GM21576 (cell line): ENCODE measurements at regions not wholly inside any gene's neighbourhood (a gene's known extent, or its start where the extent isn't known, plus 50 kb on each side); places are given as distances from the start of the nearest gene placed in this dataset.

ENCODE experiments used
- ATAC-seq: cut with Tn5 transposase; IDR thresholded peaks from one replicate; pipeline ENCODE4 v1.9.1; 2021; ENCODE audit warnings: mild to moderate bottlenecking, moderate library complexity; ENCODE audit not compliant: unreplicated experiment

GRCh38 chr2:153109793-153110192 is 368.8 kb downstream of the RPRM start:
- no peak for ATAC-seq

GRCh38 chr2:153106802-153107477 is 371.6 kb downstream of the RPRM start:
- no peak for ATAC-seq

DNA sequence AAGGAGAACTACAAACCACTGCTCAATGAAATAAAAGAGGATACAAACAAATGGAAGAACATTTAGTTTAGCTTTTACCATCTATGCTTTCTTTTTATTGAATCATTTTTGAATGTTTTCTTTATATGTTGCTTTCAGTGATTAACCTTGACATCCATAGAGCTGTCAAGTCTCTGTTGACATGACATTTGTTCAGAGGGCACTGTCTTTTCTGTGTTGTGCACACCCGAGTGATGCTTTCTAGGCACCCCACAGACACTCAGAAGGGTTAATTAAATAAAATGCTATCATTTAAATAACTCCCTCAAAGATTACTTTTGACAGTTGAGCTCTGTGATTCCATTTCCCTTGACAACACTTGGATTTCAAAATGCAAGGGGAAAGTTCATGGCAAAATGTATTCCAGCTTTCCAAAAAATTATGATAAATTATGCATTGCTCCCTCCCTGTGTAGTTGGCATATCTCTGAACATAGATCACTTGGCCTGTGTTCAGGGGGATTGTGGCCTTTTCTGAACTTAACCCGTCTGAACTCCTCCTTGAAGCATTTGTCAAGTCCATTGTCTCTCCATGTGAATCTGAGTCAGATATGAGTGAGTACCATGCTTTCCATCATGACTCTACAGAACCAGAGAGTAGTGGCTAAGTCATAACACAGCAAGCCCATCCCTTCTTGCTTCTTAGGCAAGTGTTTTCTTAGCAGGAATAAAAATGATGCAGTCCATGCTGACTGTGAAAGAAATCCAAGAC is 372.6 kb downstream of the RPRM start:
- ATAC-seq, result no peak

DNA sequence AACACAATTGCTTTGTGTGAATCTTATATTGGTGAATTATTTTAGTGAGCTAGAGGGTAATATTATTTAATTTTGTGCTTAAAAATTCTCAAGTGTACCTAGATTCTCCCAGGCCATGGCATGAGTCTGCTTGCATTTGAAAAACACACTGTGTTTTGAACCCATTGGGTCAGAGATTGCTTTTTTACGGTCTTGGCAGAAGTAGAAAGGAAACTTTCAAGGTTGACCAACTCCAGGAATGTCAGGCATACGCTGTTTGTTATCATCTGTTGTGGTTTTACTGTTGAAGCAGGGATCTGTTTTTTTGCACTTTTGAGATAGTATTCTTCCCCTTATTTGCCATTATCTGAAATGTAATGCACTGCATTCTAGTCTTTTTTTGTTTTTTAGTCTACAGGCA is 377.4 kb downstream of the RPRM start:
- ATAC-seq, result no peak

- no peak for ATAC-seq
Observed at GRCh38 chr2:153100151-153100550, 378.4 kb downstream of the RPRM start.

DNA sequence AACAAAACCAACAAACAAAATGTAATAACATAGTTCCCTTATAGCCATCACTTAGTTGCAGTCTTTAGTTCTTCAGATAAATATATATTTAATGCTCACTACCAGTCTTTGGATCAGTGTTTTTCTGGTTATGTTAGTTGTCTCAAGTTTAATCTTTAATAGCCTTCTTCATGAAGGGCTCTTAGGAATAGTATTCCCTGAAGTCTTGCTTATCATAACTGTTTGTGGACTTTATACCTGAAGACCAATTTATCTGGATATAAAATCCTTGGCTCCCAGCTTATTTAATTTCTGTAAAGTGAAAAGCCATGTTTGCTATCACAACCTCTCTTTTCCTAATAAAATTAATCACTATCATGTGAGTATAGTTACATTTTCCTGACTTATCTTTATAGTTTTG is 379.7 kb downstream of the ARL6IP6 start:
- ATAC-seq, result no peak

DNA sequence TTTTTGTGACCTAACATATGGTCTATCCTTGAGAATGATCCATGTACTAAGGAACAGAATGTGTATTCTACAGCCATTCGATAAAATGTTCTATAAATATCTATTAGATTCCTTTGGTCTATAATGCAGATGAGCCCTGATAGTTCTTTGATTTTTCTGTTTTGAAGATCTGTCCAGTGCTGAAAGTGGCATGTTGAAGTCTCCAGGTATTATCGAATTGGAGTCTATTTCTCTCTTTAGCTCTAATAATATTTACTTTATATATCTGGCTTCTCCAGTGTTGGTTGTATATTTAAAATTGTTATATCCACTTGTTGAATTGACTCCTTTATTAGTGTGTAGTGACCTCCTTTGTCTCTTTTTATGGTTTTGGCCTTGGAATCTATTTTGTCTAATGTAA is 377.9 kb downstream of the ARL6IP6 start:
- no peak for ATAC-seq

GRCh38 chr2:153091344-153091743 is 372.9 kb downstream of the ARL6IP6 start:
- ATAC-seq, result no peak

DNA sequence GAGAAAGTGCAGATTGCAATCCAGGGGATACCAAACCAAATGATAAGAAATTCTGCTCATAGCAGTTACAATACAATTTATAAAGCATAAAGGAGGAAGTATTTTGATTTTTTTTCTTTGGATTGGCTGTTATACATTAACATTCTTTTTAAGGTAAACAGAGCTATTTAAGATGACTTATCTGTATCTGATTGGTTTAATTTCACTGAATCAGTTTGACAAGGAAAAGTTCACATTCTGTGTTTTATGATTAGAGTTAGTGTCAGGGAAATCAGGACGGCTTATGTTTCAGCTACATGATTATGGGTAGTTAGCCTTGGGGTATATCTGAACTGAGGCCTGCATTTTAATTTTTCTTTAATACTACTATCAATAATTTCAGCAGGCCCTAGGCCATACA is 360.9 kb downstream of the ARL6IP6 start:
- ATAC-seq, result no peak

- ATAC-seq, result no peak
Observed at GRCh38 chr2:153077311-153077710, 358.9 kb downstream of the ARL6IP6 start.

DNA sequence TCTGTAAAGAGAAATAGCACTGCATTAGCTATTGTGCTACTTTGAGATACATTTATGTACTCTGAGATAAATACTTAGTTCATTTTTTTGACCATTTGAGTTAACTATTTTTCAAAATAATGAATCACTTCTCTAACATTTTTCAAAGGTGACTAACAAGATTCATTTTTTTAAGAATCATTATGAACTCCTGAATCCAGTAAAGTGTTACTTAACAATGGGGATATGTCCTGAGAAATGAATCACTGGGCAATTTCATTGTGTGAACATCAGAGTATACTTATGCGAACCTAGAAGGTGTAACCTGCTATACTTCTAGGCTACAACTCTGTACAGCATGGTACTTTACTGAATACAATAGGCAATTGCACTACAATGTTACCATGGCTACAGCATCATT is 355.8 kb downstream of the ARL6IP6 start:
- ATAC-seq, result no peak

DNA sequence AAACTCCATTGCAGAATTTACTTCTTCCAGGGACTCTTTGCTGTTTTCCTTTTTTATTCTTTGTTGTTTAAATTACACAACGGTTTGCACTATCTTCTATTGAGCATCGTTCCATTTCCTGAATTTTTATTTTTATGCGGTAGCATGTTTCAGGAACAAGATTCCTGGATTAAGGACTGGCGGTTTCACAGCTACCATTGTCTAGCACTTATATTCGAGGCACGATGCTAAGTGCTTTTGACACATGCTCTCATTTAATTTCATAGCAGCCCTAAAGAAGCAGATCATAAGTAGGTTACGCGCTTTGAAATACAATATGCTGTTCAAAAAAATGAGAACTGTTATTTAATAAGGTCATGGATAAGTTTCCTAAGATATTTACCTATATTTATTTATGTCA is 354.4 kb downstream of the ARL6IP6 start:
- ATAC-seq, result no peak

DNA sequence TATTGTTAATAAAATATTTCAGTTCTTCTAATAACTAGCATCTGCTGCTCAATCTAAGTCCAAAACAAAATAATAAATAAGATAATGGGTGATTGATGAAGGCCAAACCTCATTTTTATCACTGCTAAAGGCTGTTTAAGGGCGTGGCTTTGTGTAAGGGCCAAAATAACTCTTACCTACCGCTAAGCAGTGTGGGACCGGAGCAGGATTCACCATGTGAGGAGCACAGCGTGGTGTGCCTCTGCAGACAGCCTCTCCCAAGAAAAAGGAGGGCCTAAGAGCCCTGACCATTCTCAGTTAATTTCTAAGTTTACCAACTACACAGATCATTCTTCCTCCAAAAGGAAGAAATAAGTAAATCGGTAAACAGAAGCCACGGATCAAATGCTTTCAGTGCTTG is 353.7 kb downstream of the ARL6IP6 start:
- ATAC-seq, result no peak

DNA sequence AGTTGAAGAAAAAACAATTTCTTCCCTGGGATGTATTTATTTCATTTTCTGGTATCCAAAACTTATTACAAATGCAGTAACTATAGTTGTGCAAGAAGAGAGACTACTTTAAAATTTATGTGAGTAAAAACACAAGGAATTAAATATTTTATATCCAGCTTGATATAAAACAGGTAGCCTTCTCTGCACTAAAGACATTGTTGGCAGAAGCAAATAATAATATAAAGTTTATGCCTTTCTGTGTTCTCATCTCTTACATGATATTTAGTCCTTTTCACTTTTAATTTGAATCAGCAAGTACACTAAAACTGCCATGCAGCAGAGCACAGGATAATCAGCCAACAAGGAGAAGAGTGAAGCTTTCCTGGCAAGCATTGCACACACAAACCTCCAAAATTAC is 352.7 kb downstream of the ARL6IP6 start:
- ATAC-seq, result no peak

DNA sequence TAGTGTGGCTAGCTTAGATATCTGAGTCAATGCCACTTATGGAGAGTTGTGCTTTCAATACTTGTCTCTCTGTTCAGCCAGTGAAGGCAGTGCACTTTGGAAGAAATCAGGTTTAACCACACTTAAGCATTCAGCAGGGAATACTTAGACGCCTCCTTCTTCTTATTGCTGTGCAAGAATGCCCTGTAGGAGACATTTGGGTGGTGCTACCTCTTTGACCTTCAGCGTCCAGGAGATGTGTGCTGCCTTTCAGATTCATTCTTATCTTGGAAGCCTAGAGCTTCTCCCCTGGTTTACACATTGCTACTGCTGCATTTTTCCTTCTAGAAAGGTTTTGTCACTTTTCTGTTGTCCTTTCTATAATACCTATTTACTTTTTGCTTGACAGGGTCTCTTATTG is 350.5 kb downstream of the ARL6IP6 start:
- no peak for ATAC-seq

- ATAC-seq, result no peak
Observed at GRCh38 chr2:153068052-153068451, 349.6 kb downstream of the ARL6IP6 start.

DNA sequence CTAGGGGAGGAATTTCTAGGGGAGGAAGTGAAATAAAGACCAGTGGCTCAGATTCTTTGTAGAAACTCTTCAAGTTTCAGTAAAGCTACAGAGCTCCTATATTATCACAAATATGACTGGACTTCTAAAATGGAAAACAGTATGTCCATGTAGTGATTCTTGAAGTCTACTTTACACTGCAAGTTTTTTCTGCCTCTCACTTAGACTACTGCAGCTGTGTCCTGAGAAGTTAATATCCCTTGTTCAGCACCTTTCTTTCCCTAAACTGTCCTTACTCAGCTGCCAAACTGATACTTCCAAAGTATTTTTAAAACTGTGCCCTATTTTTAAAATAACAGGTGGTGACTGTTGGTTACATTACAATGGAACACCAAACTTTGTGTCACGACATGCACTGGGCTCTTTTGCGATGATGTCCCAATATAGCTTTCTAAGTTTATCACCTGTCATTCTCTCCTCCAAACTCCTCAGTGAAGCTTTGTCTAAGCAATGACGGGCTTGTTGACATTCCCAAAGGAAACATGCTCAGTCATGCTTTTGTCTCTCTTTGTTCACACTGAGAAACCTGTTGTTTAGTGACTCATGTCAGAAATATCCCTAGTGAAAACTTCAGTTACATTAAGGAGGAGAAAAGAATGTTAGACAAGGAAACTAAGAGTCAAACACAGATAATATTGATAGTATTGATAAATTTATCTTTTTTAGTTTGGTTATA is 341.1 kb downstream of the ARL6IP6 start:
- no peak for ATAC-seq

- ATAC-seq, result no peak
Observed at GRCh38 chr2:153057743-153058142, 339.3 kb downstream of the ARL6IP6 start.

GRCh38 chr2:153055182-153055581 is 336.8 kb downstream of the ARL6IP6 start:
- no peak for ATAC-seq

DNA sequence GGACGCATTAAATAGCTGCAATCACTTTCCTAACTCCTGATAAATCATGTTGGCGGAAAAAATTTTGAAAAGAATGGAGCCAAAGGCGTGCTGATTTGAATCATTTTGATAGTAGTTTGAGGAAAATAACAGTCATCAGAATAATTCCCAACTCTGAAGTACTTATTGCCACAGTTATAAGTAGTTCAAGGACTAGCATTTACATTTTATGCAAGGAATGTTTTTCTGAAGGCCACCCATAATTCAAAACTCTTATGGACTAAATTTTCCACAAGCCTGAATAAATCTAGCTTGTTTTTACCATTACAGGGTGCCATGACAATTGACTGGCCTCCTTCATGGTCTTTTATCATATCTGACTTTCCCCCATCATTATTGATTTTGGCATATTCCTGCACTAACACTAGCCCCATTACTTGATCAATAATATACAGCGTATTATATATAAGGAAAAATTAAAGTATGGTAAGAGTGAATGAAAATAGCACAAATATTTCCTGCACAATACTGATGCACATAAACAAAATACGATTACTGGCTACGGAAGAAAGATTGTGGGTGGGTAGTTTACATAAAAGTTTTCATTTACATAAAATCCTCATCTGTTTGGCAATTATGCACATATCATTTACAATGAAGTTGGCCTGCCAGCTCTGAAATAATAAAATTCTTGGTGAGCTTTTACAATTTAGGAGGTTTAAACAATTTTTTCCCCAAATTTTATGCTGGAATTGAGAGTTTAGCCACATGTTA is 334.6 kb downstream of the ARL6IP6 start:
- no peak for ATAC-seq

DNA sequence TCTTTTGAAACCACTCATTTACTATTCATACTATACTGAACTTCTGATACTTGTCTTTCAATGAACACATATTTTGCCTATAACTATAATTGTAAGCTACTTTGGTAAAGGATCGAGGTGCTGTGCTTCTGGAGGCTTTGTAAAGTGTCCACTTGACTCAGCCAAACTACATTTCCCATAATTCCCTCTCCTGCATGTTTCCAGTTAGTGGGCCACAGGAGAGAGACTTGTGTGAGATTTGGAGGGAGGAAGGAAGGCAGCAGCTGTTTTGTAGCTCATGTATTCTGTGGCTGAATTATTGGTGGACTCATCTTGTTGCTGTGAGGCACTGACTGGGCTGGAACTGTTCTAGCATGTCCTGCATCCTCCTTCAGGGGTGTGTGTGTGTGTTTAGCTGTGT is 328.8 kb downstream of the ARL6IP6 start:
- ATAC-seq, result no peak
